Glomerular endothelial cell (primary cell): ENCODE measurements at regions not wholly inside any gene's neighbourhood (a gene's known extent, or its start where the extent isn't known, plus 50 kb on each side); places are given as distances from the start of the nearest gene placed in this dataset.

Experiments used
- DNase-seq: peaks from one replicate; pipeline ENCODE4 v3.0.0-alpha.2; 2011; ENCODE audit warnings: low read depth, low spot score; ENCODE audit errors: extremely low read depth

GRCh38 chr1:30489737-30490389, 233.5 kb downstream of the MATN1 start:
- DNase-seq = no peak

- no peak for DNase-seq
Measured at GRCh38 chr1:30488324-30488913, 235.0 kb downstream of the MATN1 start.

GRCh38 chr1:30487042-30487441, 236.3 kb downstream of the MATN1 start:
- DNase-seq = no peak

GRCh38 chr1:30485072-30485471, 238.3 kb downstream of the MATN1 start:
- DNase-seq = no peak

- DNase-seq = no peak
Measured at GRCh38 chr1:30484668-30485067, 238.7 kb downstream of the MATN1 start.

GRCh38 chr1:30479575-30479974, 243.8 kb downstream of the MATN1 start:
- DNase-seq = no peak

GRCh38 chr1:30478799-30479563, 244.4 kb downstream of the MATN1 start:
- DNase-seq = no peak

- no peak for DNase-seq
Measured at GRCh38 chr1:30478283-30478682, 245.1 kb downstream of the MATN1 start.

- no peak for DNase-seq
Measured at GRCh38 chr1:30477588-30477987, 245.8 kb downstream of the MATN1 start.

- no peak for DNase-seq
Measured at GRCh38 chr1:30476911-30477459, 246.4 kb downstream of the MATN1 start.

GRCh38 chr1:30476476-30476875, 246.9 kb downstream of the MATN1 start:
- DNase-seq = no peak

GRCh38 chr1:30475966-30476365, 247.4 kb downstream of the MATN1 start:
- DNase-seq = no peak

GRCh38 chr1:30475201-30475600, 248.2 kb downstream of the MATN1 start:
- no peak for DNase-seq

- DNase-seq = no peak
Measured at GRCh38 chr1:30474818-30475200, 248.6 kb downstream of the MATN1 start.

GRCh38 chr1:30473922-30474817, 249.2 kb downstream of the MATN1 start:
- DNase-seq = no peak

GRCh38 chr1:30472526-30472925, 250.9 kb downstream of the MATN1 start:
- DNase-seq = no peak

- DNase-seq = no peak
Measured at GRCh38 chr1:30472009-30472408, 251.4 kb downstream of the MATN1 start.

GRCh38 chr1:30471307-30471706, 252.1 kb downstream of the MATN1 start:
- no peak for DNase-seq

- no peak for DNase-seq
Measured at GRCh38 chr1:30469426-30469825, 254.0 kb downstream of the MATN1 start.

GRCh38 chr1:30467101-30467500, 256.3 kb downstream of the MATN1 start:
- no peak for DNase-seq

GRCh38 chr1:30466610-30467009, 256.8 kb downstream of the MATN1 start:
- DNase-seq = no peak
